Activated CD8-positive, alpha-beta memory T cell treated with anti-CD3 and anti-CD28 coated beads for 24 hours (primary cell): ENCODE measurements at regions not wholly inside any gene's neighbourhood (a gene's known extent, or its start where the extent isn't known, plus 50 kb on each side); places are given as distances from the start of the nearest gene placed in this dataset.

Experiments
- DNase-seq: peaks from one replicate; pipeline ENCODE4 v3.0.0-alpha.2; 2020

DNA sequence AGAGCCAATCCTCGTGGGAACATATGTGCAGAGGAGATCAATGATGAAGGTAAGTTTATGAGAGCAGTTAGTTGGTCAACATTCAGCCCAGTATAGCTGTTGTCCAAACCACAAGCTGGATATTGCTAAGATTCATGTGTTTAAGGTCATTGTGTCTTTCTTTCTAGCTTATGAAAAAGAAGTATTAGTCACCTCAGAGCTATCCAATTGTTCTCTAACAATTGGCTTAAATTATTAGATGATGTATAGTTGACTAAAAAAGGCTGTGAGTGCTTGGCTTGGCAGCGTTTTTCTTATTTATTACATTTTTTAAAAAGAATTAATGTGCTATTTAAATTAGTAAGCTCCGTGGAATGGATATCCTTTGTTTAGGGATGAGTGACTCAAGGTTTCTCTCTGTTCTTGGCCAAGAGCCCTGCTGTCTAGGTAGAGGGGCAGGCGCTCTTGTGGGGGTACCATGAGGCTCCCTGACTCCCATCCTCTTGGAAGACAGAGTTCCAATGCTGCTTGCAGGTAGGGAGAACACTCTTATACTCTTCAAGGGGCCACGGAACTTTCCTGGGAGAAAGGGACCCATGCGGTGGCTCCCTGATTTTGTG is 487.4 kb downstream of the IRX1 start:
- DNase-seq, result no peak

DNA sequence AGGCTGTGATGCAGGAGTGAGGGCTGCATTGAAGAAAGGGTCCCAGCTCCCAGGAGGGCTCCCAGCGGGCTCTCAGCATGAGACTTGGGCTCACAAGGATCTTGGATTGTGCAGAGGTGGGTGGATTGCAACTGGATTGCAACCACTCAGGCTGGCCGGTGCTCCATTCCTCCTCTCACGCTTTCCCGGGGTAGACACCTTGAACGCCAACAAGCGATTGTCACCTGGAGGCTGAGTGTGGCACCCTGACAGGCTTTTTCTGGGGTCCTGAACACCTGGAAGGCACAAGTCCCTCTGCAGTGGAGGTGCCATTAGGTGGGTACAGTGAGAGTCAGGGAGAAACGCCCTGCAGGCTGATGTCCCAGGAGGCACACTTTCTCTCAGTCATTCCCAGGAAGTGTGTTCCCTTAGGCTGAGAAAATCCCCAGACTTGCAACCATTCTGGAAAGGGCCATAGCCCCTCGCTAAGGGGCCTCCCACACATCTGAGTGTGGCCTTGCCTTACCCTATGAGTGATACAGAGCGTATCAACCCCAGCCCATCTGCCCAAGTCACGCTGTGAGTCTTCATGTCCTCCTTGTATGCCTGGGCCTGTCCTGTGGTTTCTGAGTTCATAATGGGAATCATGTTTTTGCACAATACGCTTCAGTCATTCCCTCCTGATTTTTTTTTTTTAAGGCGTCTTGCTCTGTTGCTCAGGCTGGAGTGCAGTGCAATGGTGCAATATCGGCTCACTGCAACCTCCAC is 488.1 kb downstream of the IRX1 start:
- DNase-seq, result no peak

- DNase-seq, result no peak
These were observed 490.4 kb downstream of the IRX1 start for GRCh38 chr5:4086081-4086480.

GRCh38 chr5:4087110-4087509 is 491.5 kb downstream of the IRX1 start:
- no peak for DNase-seq

DNA sequence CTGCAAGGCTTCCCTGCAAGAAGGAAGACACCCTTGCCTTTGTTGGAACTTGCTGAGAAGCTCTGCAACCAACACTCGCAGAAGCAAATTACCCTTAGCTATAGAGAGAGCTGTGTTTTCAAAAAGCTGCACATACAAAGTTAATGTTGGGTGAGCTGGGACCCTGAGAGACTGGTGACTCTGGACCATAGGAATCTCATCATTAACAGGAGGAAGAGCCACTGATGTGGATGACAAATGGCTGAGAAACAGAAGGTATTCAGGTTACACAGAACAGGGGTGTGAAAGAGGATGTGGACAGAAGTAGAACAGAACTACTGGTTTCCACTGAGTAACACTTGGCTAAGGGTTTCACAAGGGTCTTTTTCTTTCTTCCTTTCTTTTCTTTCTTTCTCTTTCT is 493.5 kb downstream of the IRX1 start:
- no peak for DNase-seq

DNA sequence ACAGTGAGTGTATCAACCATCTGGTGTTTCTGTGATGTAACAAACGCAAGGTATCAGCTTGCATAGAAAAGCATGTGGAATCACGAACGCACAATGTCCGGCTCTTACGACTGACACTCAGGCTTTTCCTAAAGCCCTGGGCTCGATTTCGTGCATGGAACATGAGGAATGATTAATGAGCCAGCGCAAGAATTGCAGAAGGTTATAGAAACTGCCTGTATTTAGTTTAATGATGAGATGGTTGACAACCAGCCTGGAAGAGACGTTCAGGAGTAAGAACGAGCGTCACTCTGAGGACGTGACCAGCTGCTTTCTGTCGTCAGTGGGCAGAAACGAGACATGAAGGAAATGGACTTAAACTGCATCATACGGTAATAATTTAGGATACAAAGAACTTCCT is 497.6 kb downstream of the IRX1 start:
- no peak for DNase-seq

- no peak for DNase-seq
These were observed 498.3 kb downstream of the IRX1 start for GRCh38 chr5:4093970-4094369.

- DNase-seq, result no peak
These were observed 500.4 kb downstream of the IRX1 start for GRCh38 chr5:4095918-4096630.

GRCh38 chr5:4097199-4097598 is 501.6 kb downstream of the IRX1 start:
- DNase-seq, result no peak

DNA sequence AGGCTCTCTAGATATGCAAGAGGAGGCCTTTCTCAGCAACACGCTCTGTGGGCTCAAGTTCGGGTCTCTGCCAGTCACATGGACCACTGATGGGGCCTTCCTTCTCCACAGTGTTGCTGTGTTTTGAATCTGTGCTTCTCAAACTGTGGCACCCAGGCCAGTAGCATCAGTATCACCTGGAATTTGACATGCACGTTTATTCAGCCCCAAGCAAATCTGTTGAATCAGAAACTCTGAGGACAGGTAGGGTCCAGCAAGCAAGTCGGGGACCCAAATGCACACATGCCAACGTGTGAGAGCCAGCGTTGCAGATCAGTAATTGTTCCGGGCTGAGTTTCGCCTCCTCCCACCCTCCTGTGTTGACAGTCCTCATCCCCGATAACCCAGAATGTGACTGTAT is 502.6 kb downstream of the IRX1 start:
- no peak for DNase-seq

DNA sequence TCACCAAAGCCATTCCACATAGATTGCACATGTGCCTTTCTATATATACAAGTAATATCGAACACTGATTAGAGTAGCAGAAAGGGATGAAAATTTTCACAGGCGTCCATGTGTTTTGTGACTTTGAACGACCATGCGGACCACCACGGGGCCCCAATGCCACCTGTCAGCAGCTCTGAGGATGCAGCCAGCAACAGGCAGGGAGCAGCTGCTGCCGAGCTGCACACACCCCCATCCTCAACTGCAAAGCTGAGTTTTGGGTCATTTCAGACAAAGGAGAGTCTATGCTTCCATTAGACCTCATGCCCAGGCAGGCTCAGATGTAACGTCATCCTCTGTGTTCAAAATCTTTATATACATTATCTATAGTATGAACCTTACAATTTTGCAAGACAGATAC is 503.8 kb downstream of the IRX1 start:
- DNase-seq, result no peak

- no peak for DNase-seq
These were observed 505.1 kb downstream of the IRX1 start for GRCh38 chr5:4100739-4101138.

DNA sequence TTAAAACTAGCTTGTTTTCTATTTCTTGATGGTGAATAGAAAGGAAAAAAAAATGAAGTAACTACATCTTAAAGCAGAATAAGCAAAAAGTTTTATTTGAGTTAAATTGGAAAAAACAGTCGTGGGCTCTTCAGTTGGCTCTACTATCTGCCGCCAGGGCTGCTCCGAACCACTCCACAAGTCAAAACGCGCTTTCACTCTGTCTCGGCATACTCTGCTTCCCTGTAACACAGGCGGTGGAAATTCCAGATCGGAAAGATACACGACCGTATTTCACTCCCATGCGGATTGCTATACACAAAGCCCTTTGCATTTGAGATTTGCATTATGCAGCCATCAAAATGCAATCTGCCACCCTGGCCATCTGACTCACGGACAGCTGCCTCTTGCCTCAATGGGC is 505.6 kb downstream of the IRX1 start:
- DNase-seq, result no peak

DNA sequence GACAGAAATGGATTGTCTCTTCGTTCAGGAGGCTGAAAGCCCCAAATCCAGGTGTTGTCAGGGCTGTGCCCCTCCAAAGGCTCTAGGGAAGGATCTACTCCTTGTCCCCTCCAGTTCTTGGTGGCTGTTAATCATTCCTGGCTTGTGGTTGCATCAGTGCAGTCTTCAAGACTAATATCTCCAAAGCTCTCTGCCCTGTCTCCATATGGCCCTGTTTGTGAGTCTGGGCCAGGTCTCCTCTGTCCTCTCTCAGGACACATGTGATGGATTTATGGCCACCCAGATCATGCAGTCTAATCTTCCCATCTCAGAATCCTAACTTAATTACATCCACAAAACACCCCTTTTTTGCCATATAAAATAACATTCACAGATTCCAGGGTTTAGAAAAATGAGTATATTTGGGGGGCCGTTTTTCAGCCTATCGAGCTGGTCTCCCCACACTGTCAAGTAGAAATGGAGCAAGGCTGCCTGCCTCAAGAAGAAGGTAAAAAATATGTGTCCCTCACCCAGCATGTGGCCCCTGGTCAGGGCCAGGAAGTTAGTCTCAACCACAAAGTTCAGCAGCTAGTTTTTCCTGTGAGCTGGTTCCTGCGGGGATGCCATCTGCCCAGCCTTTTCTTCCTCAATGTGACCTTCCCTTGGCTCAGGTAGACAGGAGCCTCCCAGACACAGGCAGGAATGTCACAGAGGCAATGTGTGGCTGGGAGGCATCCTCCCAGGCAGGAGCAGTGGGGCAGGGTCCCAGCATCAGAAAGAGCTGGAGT is 509.4 kb downstream of the IRX1 start:
- DNase-seq, result no peak

DNA sequence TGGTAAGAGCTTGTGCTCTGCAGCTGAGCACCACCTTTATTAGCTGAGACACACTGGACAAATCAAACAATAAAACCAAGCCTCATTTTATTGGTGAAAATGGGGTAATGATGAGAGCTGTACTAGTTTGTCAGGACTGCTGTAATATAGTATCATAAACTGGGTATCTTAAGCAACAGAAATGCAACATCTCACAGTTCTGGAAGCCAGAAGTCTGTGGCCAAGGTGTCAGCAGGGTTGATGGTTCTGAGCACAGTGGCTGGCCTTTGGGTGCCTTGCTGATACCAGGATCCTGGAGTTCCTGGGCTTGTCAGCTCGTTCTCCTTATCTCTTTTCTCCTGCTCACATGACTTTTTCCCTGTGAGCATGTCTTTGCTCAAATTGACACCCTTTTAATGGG is 513.1 kb downstream of the IRX1 start:
- DNase-seq, result no peak

DNA sequence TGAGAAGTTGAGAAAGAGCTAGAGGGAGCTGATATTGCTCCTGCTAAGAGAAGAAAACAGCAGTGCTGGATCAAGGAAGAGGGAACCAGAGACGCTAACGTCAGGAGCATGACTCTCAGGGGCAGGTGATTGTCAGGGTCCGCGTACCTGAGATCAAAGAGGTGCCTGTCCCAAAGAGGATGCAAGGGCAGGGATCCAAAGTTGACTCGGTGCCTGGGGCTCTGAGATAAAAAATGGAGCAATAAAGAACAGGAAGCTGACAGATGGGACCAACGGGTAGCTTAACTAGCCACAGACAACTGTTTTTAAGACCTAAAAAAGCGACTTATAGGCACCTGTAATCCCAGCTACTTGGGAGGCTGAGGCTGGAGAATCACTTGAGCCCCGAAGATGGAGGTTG is 517.8 kb downstream of the IRX1 start:
- no peak for DNase-seq

DNA sequence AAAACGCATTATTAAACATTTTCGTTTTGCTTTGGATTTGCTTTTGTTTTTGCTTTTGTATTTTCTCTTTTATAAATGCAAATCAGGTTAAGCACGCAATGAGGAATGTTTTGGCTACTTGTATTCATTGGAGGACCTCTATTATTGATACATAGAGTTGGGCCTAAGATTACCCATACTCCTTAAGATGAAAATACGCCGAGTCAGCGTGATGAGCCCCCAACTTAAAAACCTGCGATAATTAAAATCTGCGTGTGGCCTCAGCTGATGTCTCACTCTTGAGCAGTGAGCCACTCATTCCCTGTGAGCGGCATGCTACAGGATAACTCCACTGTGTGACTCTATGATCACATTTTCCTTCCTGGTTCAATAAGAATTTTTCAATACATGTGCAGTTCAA is 518.3 kb downstream of the IRX1 start:
- DNase-seq, result no peak

DNA sequence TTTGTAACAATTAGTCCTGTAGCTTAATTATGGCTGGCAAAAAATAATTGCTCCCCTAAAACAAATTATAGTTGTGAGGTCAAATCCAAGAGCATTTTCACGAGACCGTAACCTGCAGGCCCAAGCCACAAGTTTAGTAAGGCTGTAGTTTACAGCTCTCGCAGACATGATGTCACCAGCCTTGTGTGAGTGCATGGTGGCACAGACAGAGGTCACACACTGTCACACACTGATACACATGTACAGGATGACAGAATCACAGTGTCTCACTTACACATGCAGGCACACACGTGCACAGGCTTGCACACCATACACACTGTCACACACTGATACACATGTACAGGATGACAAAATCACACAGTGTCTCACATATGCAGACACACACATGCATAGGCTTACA is 518.8 kb downstream of the IRX1 start:
- DNase-seq, result no peak

GRCh38 chr5:4116834-4117233 is 521.2 kb downstream of the IRX1 start:
- no peak for DNase-seq

- no peak for DNase-seq
These were observed 528.8 kb downstream of the IRX1 start for GRCh38 chr5:4124221-4124970.

- no peak for DNase-seq
These were observed 533.4 kb downstream of the IRX1 start for GRCh38 chr5:4128994-4129393.

GRCh38 chr5:4129523-4129922 is 533.9 kb downstream of the IRX1 start:
- DNase-seq, result no peak

DNA sequence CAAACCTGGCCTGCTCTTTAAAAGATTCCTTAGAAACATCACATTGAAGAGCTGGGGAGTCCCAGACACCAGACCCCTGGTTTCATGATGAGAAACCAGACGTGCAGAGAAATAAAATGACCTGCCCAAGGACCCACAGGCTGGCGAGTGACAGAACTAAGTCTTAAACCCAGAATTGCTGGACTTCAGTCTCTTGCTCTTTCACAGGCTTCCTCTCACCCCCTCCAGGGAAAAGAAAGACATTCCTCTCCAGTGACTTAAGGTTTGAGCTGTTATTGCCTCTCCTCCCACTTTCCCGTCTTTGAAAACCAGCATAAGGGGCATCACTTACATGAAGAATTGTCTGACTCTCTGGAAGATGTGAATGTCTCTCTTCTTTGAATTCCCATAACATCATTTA is 535.2 kb downstream of the IRX1 start:
- no peak for DNase-seq
